ENCODE measurements at regions not wholly inside any gene's neighbourhood (a gene's known extent, or its start where the extent isn't known, plus 50 kb on each side); places are given as distances from the start of the nearest gene placed in this dataset.

DNA sequence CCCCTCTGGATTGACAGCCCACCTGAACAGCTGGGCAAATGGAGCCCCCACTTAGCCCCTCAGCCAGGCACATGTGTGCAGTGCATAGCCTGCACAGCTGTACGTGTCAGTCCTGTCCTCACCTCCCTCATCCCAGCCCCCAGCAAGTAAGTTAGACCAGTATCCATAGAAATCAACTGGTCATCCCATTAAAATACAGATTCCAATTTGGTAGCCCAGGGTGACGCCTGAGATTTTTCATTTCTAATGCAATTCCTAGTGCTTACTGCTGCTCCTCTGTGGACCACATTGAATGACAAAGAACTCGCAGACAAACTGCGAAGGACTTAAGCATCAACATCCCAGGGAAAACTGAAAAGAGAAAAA is 99.0 kb upstream of the GJB5 start:
- Histone ChIP-seq H3K4me2 (ENCODE audit: insufficient read depth, low read length) (no peak overlapping the region), H4K20me1 (replicated peaks; ENCODE audit: control insufficient read depth, insufficient read depth, low read length) (no peaks in the 10 kb centered on the region), H3K4me3 (no peak overlapping the region), H3K9ac (ENCODE audit: insufficient read depth in 1 of 2, low read depth in 2 of 2, low read length in 2 of 2) (no peak overlapping the region), H3K4me1 (replicated peaks in 1 of 2; ENCODE audit: control insufficient read depth in 2 of 2, insufficient read depth in 2 of 2, low read length in 2 of 2) (no peaks in the 10 kb centered on the region), H3K27me3 (ENCODE audit: control insufficient read depth in 2 of 2, insufficient read depth in 2 of 2, low read length in 2 of 2) (peaks cover 2 to 18% of the 10 kb centered on the region in 2 experiments; a peak in 2 of 5 replicates), H3K79me2 (ENCODE audit: control insufficient read depth, insufficient read depth, low read length) (no peaks in the 10 kb centered on the region), H3K36me3 (ENCODE audit: control insufficient read depth, insufficient read depth, low read length) (no peaks in the 10 kb centered on the region), H3K9me1 (ENCODE audit: control insufficient read depth, insufficient read depth, low read length) (no peaks in the 10 kb centered on the region), H2AFZ (ENCODE audit: low read depth, low read length) (no peak overlapping the region), H3K9me3 (replicated peaks; ENCODE audit: control insufficient read depth, insufficient read depth, low read depth, low read length) (no peaks in the 10 kb centered on the region), H3K27ac (ENCODE audit: extremely low read depth, low read depth, low read length) (no peak overlapping the region)
- no peak for FAIRE-seq
- TF ChIP-seq C11orf30 (IDR thresholded peaks at IDR 0.05; ENCODE audit: low read depth) (no peak), CTBP1 (IDR thresholded peaks at IDR 0.05; ENCODE audit: borderline replicate concordance) (no peak), ARHGAP35 (IDR thresholded peaks at IDR 0.05; ENCODE audit: partially characterized antibody) (no peak), ZNF431 (CRISPR knock-in tag; IDR thresholded peaks at IDR 0.05) (no peak), XRCC5 (IDR thresholded peaks at IDR 0.05; ENCODE audit: low read depth, low read length) (no peak), CHCHD3 (CRISPR knock-in tag; IDR thresholded peaks at IDR 0.05) (no peak), U2AF2 (optimal IDR thresholded peaks at IDR 0.05; ENCODE audit: low read depth, low read length) (no peak), FOSL1 (tag; conservative IDR thresholded peaks at IDR 0.05) (no peak), POLR2H (tag; IDR thresholded peaks at IDR 0.05; ENCODE audit: low read depth) (no peak), SRF (CRISPR knock-in tag; IDR thresholded peaks at IDR 0.05) (no peak)
- TF ChIP-seq, protein P1, sequence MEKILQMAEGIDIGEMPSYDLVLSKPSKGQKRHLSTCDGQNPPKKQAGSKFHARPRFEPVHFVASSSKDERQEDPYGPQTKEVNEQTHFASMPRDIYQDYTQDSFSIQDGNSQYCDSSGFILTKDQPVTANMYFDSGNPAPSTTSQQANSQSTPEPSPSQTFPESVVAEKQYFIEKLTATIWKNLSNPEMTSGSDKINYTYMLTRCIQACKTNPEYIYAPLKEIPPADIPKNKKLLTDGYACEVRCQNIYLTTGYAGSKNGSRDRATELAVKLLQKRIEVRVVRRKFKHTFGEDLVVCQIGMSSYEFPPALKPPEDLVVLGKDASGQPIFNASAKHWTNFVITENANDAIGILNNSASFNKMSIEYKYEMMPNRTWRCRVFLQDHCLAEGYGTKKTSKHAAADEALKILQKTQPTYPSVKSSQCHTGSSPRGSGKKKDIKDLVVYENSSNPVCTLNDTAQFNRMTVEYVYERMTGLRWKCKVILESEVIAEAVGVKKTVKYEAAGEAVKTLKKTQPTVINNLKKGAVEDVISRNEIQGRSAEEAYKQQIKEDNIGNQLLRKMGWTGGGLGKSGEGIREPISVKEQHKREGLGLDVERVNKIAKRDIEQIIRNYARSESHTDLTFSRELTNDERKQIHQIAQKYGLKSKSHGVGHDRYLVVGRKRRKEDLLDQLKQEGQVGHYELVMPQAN (IDR thresholded peaks at IDR 0.05; ENCODE audit: borderline replicate concordance) = no peak
- no peak for DNase-seq (ENCODE audit: extremely low read depth in 1 of 4, low spot score in 3 of 4)
- WGBS (ENCODE audit: insufficient coverage, low coverage, missing lambda C conversion rate) = 0% methylated on average over 4 of the region's 4 CpGs
- BruUV-seq (replicated peaks) = no TSS peak
- ChIA-PET CTCF (ENCODE audit: low intra/inter-chr PET ratio) (no interaction called here), POLR2A (no interaction called here)
- ATAC-seq = no peak
- in situ Hi-C loops (cut with MboI) (no loop called here), intact Hi-C loops (cut with micrococcal nuclease) (no loop called here)

Data from K562 (cell line).